ENCODE measurements at regions not wholly inside any gene's neighbourhood (a gene's known extent, or its start where the extent isn't known, plus 50 kb on each side); places are given as distances from the start of the nearest gene placed in this dataset.

DNA sequence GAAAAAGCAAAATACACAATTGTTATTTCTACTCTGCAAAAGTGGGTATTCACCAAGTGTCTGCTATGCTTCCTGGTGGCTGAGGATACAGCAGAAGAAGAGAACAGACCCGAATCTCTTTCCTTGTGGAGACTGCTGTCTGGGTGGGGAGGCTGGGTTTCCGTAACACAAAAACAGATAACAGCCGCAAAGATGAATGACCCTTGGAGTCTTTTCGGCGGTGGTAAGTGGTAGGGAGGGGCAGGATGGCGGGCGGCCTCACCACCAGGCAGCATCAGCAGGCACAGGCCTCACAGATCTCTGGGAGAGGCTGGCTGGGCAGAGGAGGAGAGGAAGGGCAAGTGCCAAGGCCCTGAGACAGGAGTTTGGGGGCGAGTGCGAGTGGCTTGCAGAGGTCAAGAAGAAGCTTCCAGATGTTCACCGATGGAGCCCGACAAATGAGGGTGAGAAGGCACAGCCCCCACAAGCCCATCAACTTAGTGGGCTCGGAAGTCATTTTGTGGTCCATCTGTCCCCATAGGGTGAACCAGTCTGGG lies 164.2 kb downstream of the RHOU start:
- no peak for DNase-seq

DNA sequence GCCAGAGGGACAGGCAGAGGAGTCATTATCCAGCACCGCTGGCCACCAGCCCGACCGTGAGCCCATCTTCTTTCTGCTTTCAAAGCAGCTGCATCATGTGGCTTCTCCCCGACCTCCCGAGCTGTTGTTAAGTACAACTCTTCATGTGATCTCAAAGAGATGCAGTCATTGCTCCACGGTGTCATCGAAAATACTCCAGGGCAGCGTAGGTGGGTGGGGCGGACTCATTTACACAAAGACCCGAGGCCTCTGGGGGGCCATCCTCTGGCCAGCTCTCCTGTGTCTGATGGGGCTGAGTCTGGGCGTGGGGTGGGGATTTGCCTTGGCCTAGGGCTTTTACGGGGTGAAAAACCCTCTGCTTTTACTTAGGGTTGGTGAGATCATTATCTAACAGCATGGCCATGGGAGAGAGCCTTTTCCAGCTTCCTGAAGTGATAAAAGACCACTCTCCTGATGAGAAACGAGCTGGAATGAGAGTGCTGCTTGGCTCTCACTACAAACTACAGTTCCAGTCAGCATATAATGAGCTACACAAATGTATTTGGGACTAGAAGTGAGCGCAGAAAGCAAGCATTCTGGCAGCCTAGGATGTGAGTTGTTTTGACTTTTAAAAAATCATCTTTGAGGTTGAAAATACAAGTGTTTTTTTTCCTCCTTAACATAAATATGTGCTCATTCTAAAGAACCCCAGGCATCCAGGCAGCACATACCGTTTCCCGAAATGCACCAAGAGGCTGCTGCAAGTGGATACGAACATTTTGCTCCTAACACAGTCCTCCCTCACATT lies 165.0 kb downstream of the RHOU start:
- no peak for DNase-seq

DNA sequence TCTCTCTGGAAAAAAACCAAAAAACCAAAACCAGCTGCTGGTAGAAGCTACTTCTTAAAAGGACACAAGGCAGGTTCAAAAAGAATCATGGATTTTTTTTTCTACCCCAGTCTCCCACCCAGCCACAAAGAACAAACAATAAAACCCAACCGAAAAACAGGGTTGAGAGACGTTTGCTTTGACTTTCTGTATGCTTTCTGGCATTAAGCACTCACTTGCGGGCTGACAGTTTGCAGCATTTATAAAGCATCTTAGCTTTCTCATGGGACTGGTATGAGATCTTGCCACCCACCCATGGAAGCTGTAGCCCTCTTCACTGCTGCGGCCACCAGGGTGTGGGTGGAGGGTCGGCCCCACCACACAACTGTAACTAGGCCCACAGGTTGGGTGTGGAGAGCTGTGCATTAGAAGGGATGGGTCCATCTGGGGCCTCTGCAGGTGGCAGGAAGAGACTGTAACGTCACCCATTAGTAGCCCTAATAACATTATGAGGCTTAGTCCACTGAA lies 165.7 kb downstream of the RHOU start:
- DNase-seq: no peak

DNA sequence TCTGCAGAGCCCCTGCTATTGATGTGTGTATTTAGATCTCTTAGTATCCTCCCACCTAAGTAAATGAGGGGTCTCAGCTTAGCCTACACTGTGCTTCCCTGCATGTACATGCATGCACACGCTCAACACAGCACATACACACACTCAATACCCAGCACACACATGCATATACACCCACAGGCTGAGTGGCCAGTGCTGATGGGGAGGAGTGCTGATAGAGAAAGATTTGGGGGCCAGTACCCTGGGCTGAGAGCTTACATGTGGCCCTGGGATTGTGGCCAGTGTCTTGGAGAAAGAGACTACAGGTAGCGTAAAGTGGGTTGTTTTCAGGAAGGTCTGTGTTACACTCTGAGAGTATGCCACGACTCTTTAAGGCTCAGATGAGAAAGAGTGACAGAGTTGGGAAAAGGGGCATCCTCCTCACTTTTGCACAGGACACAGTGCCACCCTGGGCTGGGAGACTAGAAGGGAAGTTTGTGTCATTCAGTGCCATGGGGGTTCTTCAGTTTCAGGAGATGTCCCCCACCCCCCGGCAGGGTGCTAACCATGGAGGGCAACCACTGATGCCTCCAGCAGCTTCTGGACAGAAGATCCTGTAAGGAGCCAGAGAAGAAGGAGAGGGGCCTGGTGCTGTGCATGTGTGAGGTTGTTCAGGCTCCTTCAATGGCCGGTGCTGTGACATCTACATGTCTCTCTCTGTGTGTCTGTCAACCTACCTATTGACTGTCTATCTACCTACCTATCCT lies 166.8 kb downstream of the RHOU start:
- no peak for DNase-seq

DNA sequence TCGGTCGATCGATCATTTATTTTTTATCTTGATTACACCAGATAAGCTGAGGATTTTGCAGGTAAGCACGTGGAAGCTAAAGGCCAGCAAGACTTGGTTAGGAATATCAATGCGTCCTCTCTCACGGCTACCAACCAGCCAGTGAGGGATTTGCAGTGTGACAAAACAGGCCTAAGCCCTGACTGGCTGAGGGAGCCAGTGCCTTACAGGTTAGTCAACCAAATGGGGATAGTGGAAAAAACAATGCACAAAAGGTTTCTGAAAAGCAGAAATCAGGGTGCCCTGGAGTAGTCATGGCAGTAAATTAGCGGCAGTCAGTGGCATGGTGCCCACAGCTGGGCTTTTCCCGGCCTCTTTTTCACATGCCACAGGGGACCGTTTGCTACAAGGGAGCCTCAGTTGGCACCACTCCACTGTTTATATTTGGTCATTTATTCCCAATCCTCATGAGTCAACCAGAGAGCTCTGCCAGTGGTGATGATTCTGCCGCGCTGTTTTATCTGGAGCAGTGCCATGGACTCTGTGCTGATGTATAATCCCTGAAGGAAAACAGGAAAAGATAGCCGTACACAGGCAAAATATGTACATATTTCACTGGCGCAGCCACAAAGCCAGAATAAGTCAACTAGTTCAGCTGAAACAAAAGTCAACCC lies 167.6 kb downstream of the RHOU start:
- DNase-seq: peak; percentile 93 to 98

DNA sequence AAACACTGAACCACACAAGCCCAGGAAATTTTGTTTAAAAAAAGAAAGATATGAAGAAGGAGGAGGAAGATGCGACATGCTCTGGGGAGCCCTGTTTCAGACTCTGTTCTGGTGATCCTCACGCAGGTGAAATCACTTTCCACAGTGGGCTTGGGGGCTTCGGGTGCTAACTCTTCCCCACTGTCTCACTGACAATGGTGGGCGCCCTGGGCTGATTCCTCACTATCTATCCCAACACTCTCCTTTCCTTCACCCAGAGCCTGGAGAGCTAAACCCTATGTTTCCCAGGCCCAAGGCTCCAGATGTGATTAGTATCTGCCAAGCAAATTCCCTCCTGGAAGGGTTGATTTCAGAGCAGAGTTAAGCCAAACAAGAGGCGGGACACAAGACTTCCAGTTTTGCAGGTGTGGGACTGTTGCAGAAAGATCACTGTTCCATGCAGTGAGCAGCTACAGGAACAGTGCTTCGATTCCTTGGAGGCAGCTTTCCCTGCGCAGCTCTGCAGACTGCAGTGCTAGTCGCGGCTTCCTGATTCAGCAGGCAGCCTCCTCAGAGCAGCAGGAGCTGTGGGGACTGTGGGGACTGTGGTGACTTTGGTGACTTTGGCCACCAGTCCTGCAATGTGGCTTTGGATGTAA lies 168.3 kb downstream of the RHOU start:
- no peak for DNase-seq

DNA sequence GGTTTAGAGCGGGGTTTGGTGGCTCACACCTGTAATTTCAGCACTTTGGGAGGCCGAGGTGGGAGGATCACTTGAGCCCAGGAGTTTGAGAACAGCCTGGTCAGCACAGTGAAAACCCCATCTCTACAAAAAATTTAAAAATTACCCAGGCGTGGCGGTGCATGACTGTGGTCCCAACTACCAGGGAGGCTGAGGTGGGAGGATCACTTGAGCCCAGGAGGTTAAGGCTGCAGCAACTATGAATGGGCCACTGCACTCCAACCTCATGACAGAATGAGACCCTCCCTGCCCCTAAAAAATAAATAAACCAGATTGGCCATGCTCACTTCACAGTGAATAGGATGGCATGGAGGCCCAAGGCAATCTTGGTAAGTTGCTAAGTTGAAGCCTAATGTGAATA lies 168.9 kb downstream of the RHOU start:
- DNase-seq: no peak

DNA sequence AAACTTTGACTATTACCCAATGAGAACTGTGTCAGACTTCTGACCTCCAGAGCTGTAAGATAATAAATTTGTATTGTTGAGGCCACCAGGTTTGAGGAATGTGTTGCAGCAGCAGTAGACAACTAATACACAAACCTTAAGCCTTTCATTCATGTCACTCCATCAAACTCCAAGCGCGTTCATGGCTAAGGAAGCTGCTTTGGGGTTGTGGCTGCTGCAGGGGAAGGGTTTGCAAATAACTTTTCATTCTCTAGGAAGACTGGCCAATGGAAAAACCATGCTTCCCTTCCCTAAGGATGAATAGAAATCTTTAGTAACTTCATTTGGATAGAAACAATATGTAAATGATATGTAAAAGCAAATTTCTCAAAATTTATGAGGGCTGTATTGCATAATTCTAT lies 170.4 kb downstream of the RHOU start:
- DNase-seq: no peak

DNA sequence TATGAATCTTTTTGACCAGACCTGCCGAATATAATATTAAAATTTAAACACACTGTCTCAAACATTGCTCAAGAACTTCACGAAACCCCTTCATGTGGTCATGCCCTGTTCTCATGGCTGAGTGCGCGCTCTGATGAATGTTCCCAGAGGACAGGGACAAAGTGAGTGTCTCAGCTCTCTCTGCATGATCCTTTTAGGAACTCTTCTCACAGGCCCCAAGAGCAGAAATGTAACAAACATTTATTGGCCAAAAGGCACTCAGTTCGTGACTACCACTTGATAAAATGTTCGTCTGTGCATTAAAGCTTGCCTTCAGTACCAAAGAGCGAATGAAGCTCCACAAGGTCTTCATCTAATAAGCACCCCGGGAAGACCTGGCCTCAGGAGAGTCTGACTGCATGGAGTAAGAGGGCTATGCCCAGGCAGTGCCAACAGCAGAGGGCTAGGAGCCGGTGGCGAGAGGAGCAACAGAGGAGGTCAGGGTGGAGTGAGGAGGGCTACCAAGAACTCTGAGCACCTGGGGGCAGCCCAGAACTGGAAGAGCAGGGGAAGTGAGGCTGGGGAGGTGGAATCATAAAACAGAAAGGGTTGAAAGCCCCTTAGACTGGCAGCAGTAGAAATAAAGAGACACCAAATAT lies 171.1 kb downstream of the RHOU start:
- no peak for DNase-seq

DNA sequence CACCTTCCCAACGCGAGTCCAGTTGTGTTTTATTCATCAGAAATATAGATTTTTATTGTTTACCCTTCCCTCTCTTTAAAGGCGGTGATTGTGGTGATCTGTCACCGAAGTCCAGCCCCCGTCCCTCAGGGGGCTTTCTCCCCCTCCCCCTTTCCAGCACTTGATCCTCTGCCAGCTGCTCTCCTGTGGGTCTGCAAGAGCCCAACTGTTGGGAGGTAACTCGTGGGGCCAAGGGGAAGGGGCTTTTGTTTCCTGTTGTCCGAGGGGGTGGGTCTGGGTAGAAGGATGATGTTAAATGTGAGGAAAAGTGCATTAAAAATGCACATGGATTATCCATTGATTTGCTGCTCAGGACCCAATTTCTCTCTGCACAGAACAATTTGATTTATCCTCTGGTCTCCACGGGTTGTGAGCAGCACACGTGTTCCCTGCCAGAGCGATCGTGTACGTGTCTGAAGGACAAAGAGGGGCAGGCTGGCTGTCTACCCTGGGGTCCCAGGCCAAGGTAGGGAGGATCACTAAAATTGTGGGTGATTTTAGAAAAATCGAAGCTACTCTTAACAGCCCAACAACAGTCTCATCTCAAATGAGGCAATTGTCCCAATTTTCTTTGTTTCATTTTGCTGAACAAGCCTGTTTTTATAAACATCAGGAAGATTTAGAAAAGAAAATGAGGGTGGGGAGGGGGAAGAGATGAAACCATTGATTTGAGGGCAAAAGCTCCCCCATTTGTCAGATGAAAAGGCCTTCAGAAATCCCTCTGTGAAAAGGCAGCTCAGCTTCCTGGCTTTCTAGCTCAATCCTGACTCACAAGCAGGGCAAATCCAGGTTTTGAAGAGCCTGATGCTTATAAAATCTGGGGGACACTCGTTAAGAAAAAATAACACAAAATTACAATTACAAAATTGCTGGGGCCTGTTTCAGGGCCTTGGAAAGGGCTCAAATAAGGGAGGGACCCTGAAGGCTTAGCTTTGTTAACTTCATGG lies 176.2 kb downstream of the RHOU start:
- DNase-seq: no peak

DNA sequence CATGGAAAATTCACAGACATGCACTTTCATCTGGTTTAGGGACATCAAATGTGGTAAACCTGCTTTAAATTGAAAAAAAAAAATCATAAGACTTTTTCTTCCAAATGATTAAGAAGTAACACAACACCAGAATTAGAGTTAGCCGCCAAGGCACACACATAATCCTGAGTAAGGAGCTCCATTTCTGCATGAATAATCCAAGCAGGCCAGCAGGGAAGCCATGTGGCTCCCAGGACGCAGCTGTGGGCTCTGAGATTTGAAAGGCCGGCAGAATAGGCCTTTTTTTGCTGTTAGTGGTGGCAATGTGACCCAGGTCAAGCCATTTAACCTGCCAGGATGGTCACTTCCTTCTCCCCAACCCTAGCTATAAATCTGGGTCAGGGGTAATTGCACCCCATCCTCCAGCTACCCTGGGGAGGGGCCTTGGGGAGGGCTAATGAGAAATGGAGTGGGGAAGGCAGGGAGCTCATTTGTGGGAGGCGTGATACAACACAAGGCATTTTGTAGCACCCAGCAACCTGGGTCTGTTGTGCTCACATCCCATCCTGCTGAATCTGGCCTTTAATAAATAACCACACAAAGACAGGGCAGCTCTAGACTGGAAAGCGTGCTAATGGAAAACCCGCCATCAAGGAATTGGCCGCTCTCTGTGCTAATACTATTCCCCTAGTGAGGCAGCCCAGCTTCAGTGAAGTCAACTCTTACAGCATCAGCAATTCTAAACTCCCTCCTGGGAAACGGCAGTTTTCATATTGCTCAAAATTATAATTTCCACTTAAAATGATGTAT lies 178.5 kb downstream of the RHOU start:
- DNase-seq: no peak

DNA sequence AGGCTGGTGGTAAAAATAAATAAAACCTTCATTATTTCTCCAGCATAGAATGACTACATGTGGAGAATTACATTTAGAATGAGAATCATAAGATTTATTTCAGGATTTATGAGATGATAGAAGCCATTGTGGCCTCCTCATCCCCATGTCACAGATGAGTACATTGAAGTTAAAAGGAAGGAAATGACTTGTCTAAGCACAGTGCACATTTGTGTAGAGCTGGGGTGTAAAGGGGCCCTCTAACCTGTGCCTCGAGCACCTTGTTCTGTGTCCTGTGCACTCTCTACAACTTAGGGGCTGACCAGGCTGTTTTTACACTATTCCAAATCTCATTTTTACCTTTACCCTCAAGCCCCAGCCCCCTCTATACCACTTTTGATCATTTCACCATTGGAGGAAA lies 179.4 kb downstream of the RHOU start:
- no peak for DNase-seq

DNA sequence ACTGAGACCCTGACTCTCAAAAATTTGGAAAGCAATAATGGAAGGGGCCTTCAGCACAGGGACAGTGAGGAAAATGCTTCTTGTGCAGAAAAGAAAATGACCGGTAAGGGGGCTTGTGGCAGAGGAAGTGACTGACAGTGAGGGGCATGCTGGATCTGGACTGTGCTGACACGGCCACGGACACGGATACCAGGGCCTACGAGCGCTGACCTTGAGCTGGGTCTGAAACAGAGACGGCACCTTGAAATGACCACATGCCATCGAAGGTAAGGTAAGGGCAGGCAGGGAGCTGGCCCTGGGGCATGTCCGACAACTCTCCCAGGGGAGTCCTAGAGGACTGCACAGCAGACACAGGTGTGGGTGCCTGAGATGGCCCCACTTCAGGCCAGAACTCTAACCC lies 182.1 kb downstream of the RHOU start:
- DNase-seq: no peak

DNA sequence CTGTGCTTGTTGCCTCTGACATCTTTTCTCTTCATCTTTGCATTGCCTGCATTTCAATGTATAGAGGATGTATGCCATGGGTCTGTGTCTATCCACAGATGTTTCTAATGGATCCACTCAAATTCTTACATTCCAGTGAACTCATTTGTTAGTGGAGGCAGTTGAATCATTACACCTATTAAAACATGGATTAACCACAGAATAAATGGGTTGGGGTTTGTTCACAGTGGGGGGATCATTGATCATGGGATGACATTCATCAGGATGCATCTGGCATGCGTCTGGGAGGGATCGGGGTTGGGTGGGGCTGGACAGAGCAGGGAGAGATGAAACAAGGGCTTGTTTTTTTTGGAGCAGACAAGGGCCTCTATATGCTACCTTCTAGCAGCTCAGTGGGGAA lies 182.5 kb downstream of the RHOU start:
- no peak for DNase-seq

DNA sequence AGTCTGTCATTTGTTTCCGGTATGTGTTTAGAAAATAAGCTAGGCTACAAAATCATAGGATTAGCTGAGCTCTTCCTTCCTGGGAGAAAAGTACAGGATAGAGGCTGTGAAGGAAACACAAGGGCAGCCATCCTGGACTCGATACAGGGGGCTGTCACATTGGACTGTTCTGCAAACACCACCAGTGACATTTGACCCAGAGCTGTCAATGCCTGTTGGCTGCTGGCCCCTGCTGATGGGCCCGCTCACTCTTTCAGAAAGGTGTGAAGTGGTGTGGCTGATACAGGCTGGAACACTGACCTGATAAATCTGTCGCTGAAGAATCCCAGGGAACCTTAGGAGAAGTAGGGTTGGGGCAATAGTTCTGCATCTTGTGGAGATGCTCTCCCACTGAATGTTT lies 183.1 kb downstream of the RHOU start:
- no peak for DNase-seq

DNA sequence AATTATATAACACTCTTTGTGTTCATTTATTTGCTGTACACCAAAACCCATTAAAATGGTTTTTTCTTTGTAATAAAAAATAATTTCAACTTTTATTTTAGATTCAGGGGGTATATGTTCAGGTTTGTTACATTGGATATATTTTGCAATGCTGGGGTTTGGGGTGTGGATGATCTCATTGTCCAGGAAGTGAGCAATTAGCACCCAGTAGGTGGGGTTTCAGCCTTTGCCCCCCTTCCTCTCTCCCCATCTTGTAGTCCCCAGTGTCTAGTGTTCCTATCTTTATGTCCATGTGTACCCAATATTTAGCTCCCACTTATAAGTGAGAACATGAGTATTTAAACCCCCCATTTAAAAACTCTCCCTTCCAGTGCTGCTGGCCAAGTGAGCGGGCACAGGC lies 184.6 kb downstream of the RHOU start:
- no peak for DNase-seq

DNA sequence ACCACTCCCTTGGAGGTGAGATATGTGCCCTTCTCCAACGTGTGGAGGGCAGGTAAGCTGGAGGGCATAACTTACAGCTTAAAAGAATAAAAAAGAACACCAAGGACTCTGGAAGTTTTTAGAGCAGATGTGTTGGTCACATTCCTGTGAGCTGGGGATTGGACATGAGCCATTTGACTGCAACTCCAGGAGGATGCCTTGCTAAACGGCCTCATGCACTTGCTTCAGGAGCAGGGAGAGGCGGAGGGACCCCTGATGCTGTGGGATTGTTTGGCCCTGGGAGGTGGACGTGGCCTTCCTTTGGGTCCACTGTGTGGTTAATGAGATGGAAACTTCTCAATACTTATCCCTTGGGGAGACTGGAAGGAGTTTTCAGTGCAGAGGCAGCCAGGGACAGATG lies 185.6 kb downstream of the RHOU start:
- no peak for DNase-seq

DNA sequence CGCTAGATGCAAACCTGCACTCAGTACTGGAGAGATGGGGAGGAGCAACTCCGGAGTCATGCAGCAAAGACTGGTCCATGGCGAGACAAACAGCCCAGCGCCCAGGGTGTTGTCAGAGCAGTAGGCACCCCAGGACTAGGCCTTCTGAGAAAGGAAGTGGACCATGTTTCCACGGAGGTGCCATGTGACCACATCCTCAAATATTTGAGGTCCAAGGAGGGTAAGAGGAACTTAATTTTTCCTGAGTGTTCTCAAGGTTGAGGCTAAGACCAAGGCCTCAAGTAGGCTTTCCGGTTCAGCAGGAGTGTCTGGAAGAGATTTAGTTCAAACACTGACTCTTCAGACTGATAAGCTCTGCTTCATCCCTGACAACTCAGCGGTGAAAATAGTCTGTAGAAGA lies 186.2 kb downstream of the RHOU start:
- DNase-seq: no peak

DNA sequence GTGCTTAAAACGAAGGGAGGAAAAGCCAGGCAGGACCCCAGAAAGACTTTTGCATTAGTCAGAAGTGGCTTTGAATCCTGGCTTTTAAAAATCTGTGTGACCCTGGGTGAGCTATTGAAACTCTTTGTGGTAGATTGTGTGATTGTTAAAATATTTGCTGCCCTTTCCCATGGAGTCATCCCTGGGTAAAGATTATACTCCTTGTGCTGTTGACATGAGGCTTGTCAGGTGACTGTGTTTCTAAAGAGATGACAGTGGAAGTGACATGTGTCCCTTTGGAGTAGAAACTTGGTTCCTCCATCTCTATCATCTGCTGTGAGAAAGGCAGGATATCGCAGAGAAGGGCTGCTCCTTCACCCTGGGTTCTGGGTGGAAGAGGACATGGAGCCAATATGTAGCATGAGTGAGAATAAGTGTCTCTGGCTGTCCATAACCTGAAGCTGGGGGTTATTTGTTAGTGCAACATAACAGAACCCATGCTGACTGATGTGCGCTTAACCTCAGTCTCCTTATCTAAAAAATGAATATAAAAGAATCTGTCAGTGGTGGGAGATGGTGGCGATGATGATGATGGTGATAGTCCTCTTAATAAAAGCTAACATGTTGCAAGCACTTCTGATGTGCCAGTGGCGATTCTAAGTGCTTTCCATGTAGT lies 187.6 kb downstream of the RHOU start:
- DNase-seq: no peak
